AG04449 (cell line): ENCODE measurements at regions not wholly inside any gene's neighbourhood (a gene's known extent, or its start where the extent isn't known, plus 50 kb on each side); places are given as distances from the start of the nearest gene placed in this dataset.

Source experiments
- CTCF ChIA-PET: fragments of 350-600 bp; formaldehyde crosslinking; extraction: SDS; loops from one replicate; lab custom pipeline; 2021; ENCODE audit warnings: antibody characterized with exemption; lab: Yijun Ruan, JAX
- POLR2A ChIA-PET: fragments of 400-600, 350-600 bp; formaldehyde crosslinking; extraction: SDS; loops from one replicate; lab custom pipeline; 2020; ENCODE audit warnings: antibody characterized with exemption, inconsistent platforms; lab: Yijun Ruan, JAX
- DNase-seq: peaks from one replicate; pipeline ENCODE4 v3.0.0-alpha.2; 2010; ENCODE audit warnings: low read depth, low spot score
- H3K4me3 ChIP-seq: 2 replicates; pipeline ENCODE4 v1.5.1; 2011; ENCODE audit warnings: low read depth, mild to moderate bottlenecking, control low read depth, low read length
- CTCF ChIP-seq: IDR thresholded peaks from one replicate; pipeline ENCODE4 v1.5.1; 2011; ENCODE audit warnings: mild to moderate bottlenecking, moderate library complexity, low read length, control low read depth, inconsistent platforms; ENCODE audit not compliant: insufficient read depth; ENCODE audit errors: missing control alignments

- DNase-seq, result no peak
- ChIA-PET CTCF (no interaction called here), POLR2A (no interaction called here)
- TF ChIP-seq CTCF, result no peak
- no peak overlapping the region for H3K4me3 ChIP-seq
Measured at GRCh38 chr10:71077796-71078453, 134.4 kb upstream of the UNC5B start.

- no peak for TF ChIP-seq CTCF
- POLR2A ChIA-PET, result no interaction called here
- no peak overlapping the region for H3K4me3 ChIP-seq
- no peak for DNase-seq
- CTCF ChIA-PET, result no interaction called here
Measured at GRCh38 chr10:71078454-71079145, 133.8 kb upstream of the UNC5B start.

GRCh38 chr10:71079761-71080380 is 132.5 kb upstream of the UNC5B start:
- no peak for TF ChIP-seq CTCF
- H3K4me3 ChIP-seq, result no peak overlapping the region
- DNase-seq, result no peak
- ChIA-PET POLR2A (no interaction called here), CTCF (no interaction called here)

- no peak for DNase-seq
- H3K4me3 ChIP-seq, result no peak overlapping the region
- no peak for TF ChIP-seq CTCF
- ChIA-PET CTCF (no interaction called here), POLR2A (no interaction called here)
Measured at GRCh38 chr10:71080381-71081228, 131.8 kb upstream of the UNC5B start.

- no peak for TF ChIP-seq CTCF
- ChIA-PET CTCF (no interaction called here), POLR2A (no interaction called here)
- no peak overlapping the region for H3K4me3 ChIP-seq
- no peak for DNase-seq
Measured at GRCh38 chr10:71081229-71081560, 131.2 kb upstream of the UNC5B start.

- CTCF ChIA-PET, result no interaction called here
- no peak for DNase-seq
- POLR2A ChIA-PET, result no interaction called here
- no peak overlapping the region for H3K4me3 ChIP-seq
- no peak for TF ChIP-seq CTCF
Measured at GRCh38 chr10:71081912-71082311, 130.5 kb upstream of the UNC5B start.
